ENCODE measurements at regions not wholly inside any gene's neighbourhood (a gene's known extent, or its start where the extent isn't known, plus 50 kb on each side); places are given as distances from the start of the nearest gene placed in this dataset.
"Not testable (repeated sequence)": the region's sequence is repeated elsewhere in the genome, so short reads cannot be mapped to it uniquely, and the experiment has no call there.

DNA sequence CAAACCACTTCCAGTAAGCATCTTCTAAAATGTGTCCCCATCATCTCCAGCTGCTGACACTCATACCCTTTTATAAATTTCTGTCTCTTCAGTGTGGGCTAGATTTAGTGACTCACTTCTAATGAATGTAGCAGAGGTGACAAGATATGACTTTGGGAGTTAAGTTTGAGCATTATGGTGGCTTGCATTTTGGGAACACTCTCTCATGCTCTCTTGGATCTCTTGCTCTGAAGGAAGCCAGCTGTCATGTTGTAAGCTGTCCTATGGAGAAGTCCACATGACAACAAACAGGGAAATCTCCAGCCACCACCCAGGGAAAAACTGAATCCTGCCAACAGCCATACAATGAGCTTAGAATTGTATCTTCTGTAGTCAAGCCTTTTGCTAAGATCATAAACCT is 691.3 kb upstream of the PCDH7 start:
- H3K27me3 ChIP-seq (ENCODE audit: control insufficient read depth in 2 of 2, insufficient read depth in 1 of 2, low read length in 1 of 2) = no peaks in the 10 kb centered on the region
- no peak for DNase-seq (ENCODE audit: low read depth in 6 of 9, low spot score in 9 of 9)
- H3K27ac ChIP-seq (ENCODE audit: low read depth in 1 of 2, low read length in 1 of 2) = no peak overlapping the region
- H3K4me3 ChIP-seq (ENCODE audit: low read length in 2 of 2) = no peak overlapping the region
- H3K9me3 ChIP-seq (ENCODE audit: control insufficient read depth in 2 of 2, insufficient read depth in 1 of 2, low read length in 1 of 2) = peaks cover 0 to 4% of the 10 kb centered on the region in 2 donors
- no peaks in the 10 kb centered on the region for H3K4me1 ChIP-seq (ENCODE audit: control insufficient read depth in 2 of 2, insufficient read depth in 2 of 2, low read length in 2 of 2)
- no peaks in the 10 kb centered on the region for H3K36me3 ChIP-seq (ENCODE audit: control insufficient read depth in 2 of 2, insufficient read depth in 2 of 2, low read length in 1 of 2)

DNA sequence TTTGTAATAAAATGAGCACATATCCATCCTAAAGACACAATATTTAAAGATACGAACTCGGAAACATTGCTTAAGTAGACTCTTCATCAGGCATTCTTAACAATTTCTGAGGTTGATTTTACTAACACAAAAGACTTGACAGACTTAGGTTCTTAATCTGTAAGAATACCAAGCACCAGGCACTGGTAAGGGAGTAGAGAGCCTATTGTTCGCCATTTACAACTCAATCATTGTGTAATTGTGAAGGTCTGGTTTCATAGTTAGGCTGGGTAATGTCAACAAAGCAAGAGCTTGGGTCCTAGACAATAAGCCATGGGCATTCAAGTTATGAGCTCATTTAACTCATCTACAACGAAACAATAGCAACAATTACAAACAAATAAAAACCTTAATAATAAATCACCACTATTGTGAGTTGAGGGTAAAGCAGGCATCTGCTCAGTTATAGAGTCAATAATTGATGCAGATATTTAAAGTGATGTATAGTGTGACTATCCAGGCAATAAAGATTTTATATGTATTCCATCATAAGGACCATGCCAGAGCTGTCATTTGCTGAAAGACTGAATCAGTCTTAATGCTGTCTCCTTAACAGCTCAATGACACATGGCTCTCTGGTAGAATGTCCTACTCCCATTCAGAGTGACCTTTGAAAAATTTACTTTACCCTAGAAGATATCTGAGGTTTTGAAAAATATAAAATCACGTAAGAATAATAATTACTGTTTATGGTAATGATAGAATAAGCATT is 664.0 kb upstream of the PCDH7 start:
- WGBS = 89% methylated on average over 5 of the region's 5 CpGs
- Histone ChIP-seq H3K4me3 (ENCODE audit: low read length in 2 of 2) (no peak overlapping the region), H3K4me1 (ENCODE audit: control insufficient read depth in 2 of 2, insufficient read depth in 2 of 2, low read length in 2 of 2) (no peaks in the 10 kb centered on the region), H3K36me3 (ENCODE audit: control insufficient read depth in 2 of 2, insufficient read depth in 2 of 2, low read length in 1 of 2) (no peaks in the 10 kb centered on the region), H3K27ac (ENCODE audit: low read depth in 1 of 2, low read length in 1 of 2) (no peak overlapping the region), H3K27me3 (ENCODE audit: control insufficient read depth in 2 of 2, insufficient read depth in 1 of 2, low read length in 1 of 2) (no peaks in the 10 kb centered on the region), H3K9me3 (ENCODE audit: control insufficient read depth in 2 of 2, insufficient read depth in 1 of 2, low read length in 1 of 2) (no peaks in the 10 kb centered on the region)
- DNase-seq (ENCODE audit: low read depth in 6 of 9, low spot score in 9 of 9) = no peak

DNA sequence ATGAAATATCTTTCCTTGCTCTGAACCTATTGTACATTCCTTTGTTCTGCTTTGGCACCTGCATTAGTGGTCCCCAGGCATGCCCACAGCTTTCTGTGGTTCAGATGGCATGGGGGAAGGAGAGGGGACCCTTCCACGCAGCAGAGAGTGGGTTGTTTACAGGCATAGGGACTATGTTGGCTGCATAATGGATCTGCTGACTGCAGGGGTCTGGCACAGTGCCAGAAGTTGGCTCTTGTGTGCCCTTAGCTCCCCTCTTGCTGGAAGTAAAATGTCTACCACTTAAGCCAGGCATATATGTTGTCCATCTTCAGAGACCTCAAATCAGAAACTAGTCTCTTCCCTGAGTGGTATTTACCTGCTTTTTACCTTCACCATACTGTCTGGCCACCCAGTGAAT is 651.9 kb upstream of the PCDH7 start:
- no peak for DNase-seq (ENCODE audit: low read depth in 6 of 9, low spot score in 9 of 9)
- H3K27me3 ChIP-seq (ENCODE audit: control insufficient read depth in 2 of 2, insufficient read depth in 1 of 2, low read length in 1 of 2) = no peaks in the 10 kb centered on the region
- WGBS = 64% methylated on average over 1 of the region's 1 CpG
- peaks cover 0 to 4% of the 10 kb centered on the region in 2 donors for H3K9me3 ChIP-seq (ENCODE audit: control insufficient read depth in 2 of 2, insufficient read depth in 1 of 2, low read length in 1 of 2)
- H3K4me3 ChIP-seq (ENCODE audit: low read length in 2 of 2) = no peak overlapping the region
- H3K27ac ChIP-seq (ENCODE audit: low read depth in 1 of 2, low read length in 1 of 2) = no peak overlapping the region
- no peaks in the 10 kb centered on the region for H3K4me1 ChIP-seq (ENCODE audit: control insufficient read depth in 2 of 2, insufficient read depth in 2 of 2, low read length in 2 of 2)
- H3K36me3 ChIP-seq (ENCODE audit: control insufficient read depth in 2 of 2, insufficient read depth in 2 of 2, low read length in 1 of 2) = no peaks in the 10 kb centered on the region

DNA sequence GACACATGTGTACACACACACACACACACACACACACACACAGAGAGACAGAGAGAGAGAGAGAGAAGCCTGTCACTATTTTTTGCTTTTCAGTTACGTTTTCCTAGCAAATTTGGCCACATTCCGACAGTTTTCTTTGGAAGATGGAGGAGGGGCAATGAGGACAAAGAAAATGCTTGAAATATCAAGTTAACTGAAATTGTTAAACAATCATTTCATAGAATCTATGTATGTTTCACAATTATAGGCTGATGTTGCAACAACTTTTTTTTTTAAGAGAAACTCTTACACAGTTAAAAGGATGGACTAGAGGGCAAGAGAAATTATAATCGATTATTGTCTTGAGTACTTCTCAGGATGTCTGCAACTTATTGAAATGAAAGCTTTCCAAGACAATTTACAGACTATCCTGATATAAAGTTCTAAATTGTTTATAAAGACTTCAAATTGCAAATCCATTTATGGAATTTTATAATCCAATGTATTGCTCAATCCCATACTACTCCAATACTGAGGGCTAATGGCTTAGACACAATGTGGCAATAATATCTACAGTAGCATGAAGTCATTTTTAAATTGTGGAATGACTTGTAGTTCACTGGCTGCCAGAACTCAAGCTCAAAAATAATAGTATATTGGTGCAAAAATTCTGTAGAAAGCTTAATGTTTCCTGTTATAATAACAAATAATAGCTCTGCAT is 647.0 kb upstream of the PCDH7 start:
- DNase-seq (ENCODE audit: low read depth in 6 of 9, low spot score in 9 of 9) = no peak
- Histone ChIP-seq H3K9me3 (ENCODE audit: control insufficient read depth in 2 of 2, insufficient read depth in 1 of 2, low read length in 1 of 2) (peaks cover 0 to 2% of the 10 kb centered on the region in 2 donors), H3K27me3 (ENCODE audit: control insufficient read depth in 2 of 2, insufficient read depth in 1 of 2, low read length in 1 of 2) (no peaks in the 10 kb centered on the region), H3K4me3 (ENCODE audit: low read length in 2 of 2) (no peak overlapping the region), H3K4me1 (ENCODE audit: control insufficient read depth in 2 of 2, insufficient read depth in 2 of 2, low read length in 2 of 2) (no peaks in the 10 kb centered on the region), H3K36me3 (ENCODE audit: control insufficient read depth in 2 of 2, insufficient read depth in 2 of 2, low read length in 1 of 2) (no peaks in the 10 kb centered on the region), H3K27ac (ENCODE audit: low read depth in 1 of 2, low read length in 1 of 2) (no peak overlapping the region)
- 90% methylated on average over 3 of the region's 3 CpGs for WGBS

DNA sequence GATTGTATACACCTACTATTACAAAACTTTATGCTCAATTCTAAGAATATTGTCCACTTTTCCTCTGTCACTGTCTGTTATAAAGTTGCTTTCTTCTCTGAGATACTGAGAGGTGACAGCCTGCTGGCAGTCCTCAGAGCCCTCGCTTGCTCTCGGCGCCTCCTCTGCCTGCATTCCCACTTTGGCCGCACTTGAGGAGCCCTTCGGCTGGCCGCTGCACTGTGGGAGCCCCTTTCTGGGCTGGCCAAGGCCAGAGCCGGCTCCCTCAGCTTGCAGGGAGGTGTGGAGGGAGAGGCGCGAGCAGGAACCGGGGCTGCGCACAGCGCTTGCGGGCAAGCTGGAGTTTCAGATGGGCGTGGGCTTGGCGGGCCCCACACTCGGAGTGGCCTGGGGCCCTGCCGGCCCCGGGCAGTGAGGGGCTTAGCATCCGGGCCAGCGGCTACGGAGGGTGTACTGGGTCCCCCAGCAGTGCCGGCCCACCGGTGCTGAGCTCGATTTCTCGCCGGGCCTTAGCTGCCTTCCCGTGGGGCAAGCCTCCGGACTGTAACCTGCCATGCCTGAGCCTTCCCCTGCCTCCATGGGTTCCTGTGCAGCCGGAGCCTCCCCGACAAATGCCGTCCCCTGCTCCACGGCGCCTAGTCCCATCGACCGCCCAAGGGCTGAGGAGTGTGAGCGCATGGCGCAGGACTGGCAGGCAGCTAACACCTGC is 627.6 kb upstream of the PCDH7 start:
- H3K9me3 ChIP-seq (ENCODE audit: control insufficient read depth in 2 of 2, insufficient read depth in 1 of 2, low read length in 1 of 2) = peaks cover 0 to 13% of the 10 kb centered on the region in 2 donors
- DNase-seq (ENCODE audit: low read depth in 6 of 9, low spot score in 9 of 9); H3K27ac ChIP-seq (ENCODE audit: low read depth in 1 of 2, low read length in 1 of 2); H3K4me1 ChIP-seq (ENCODE audit: control insufficient read depth in 2 of 2, insufficient read depth in 2 of 2, low read length in 2 of 2); H3K36me3 ChIP-seq (ENCODE audit: control insufficient read depth in 2 of 2, insufficient read depth in 2 of 2, low read length in 1 of 2); H3K27me3 ChIP-seq (ENCODE audit: control insufficient read depth in 2 of 2, insufficient read depth in 1 of 2, low read length in 1 of 2); H3K4me3 ChIP-seq (ENCODE audit: low read length in 2 of 2): not testable (repeated sequence)
- WGBS = 98% methylated on average over 37 of the region's 37 CpGs

DNA sequence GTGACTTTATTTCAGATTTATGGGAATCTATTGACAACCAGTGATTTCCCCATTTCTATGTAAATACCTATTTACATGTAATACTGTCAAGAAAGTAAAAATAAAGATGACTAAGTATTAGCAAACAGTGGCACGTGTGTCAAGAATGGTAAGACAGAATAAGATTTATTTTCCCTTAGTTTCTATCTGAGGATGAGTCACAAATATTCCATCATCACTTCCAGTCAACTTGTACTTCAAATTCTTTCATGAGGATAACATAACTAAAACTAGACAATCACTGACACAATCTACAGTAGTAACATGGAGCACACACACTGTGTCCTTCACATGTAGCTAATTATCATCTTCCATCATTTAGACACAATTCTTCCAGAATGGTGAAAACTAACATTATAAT is 625.3 kb upstream of the PCDH7 start:
- no peak overlapping the region for H3K4me3 ChIP-seq (ENCODE audit: low read length in 2 of 2)
- H3K27me3 ChIP-seq (ENCODE audit: control insufficient read depth in 2 of 2, insufficient read depth in 1 of 2, low read length in 1 of 2) = no peaks in the 10 kb centered on the region
- no peaks in the 10 kb centered on the region for H3K4me1 ChIP-seq (ENCODE audit: control insufficient read depth in 2 of 2, insufficient read depth in 2 of 2, low read length in 2 of 2)
- no peak overlapping the region for H3K27ac ChIP-seq (ENCODE audit: low read depth in 1 of 2, low read length in 1 of 2)
- no peak for DNase-seq (ENCODE audit: low read depth in 6 of 9, low spot score in 9 of 9)
- H3K9me3 ChIP-seq (ENCODE audit: control insufficient read depth in 2 of 2, insufficient read depth in 1 of 2, low read length in 1 of 2) = peaks cover 0 to 13% of the 10 kb centered on the region in 2 donors
- 92% methylated on average over 1 of the region's 1 CpG for WGBS
- no peaks in the 10 kb centered on the region for H3K36me3 ChIP-seq (ENCODE audit: control insufficient read depth in 2 of 2, insufficient read depth in 2 of 2, low read length in 1 of 2)

DNA sequence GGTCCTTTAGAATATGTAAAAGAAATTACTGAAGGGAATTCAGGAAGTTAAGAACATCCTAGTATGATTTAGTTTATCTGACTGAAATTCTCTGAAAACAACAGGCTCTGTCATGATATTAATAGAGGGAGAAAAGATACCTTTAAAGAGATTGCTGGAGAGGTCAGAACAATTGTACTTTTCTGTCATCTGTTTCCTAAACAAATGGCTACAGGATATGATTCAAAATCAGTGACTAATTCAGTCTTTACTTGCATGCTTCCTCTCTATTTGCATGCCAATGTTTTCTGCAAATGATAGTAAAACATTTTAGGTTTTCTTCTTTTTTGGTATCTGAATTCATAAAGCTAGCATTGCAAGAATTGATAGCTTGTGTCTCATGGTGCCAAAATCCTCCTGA is 616.7 kb upstream of the PCDH7 start:
- no peaks in the 10 kb centered on the region for H3K36me3 ChIP-seq (ENCODE audit: control insufficient read depth in 2 of 2, insufficient read depth in 2 of 2, low read length in 1 of 2)
- H3K27me3 ChIP-seq (ENCODE audit: control insufficient read depth in 2 of 2, insufficient read depth in 1 of 2, low read length in 1 of 2) = no peaks in the 10 kb centered on the region
- no peak for DNase-seq (ENCODE audit: low read depth in 6 of 9, low spot score in 9 of 9)
- H3K4me1 ChIP-seq (ENCODE audit: control insufficient read depth in 2 of 2, insufficient read depth in 2 of 2, low read length in 2 of 2) = no peaks in the 10 kb centered on the region
- H3K27ac ChIP-seq (ENCODE audit: low read depth in 1 of 2, low read length in 1 of 2) = no peak overlapping the region
- no peaks in the 10 kb centered on the region for H3K9me3 ChIP-seq (ENCODE audit: control insufficient read depth in 2 of 2, insufficient read depth in 1 of 2, low read length in 1 of 2)
- H3K4me3 ChIP-seq (ENCODE audit: low read length in 2 of 2) = no peak overlapping the region

DNA sequence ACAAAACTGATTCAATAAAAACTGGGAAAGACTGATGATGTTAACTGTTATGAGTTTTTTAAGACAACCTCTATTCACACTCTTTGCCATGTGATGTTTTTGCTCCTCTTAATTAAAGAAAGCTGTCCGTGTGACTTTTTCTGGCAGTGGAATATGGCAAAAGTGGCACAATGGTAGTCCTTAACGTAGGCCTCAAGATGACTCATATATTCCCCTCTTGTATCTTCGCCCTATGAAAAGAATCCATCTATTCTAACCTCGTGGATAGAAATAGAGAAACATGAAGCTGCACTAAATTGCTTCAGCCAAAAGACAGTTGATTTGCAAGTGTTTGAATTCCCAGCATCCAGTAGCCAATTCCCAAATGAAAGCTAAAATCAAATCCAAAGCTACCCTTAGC is 603.8 kb upstream of the PCDH7 start:
- H3K27me3 ChIP-seq (ENCODE audit: control insufficient read depth in 2 of 2, insufficient read depth in 1 of 2, low read length in 1 of 2) = no peaks in the 10 kb centered on the region
- DNase-seq (ENCODE audit: low read depth in 6 of 9, low spot score in 9 of 9) = no peak
- H3K27ac ChIP-seq (ENCODE audit: low read depth in 1 of 2, low read length in 1 of 2) = no peak overlapping the region
- H3K9me3 ChIP-seq (ENCODE audit: control insufficient read depth in 2 of 2, insufficient read depth in 1 of 2, low read length in 1 of 2) = no peaks in the 10 kb centered on the region
- 89% methylated on average over 4 of the region's 4 CpGs for WGBS
- H3K4me3 ChIP-seq (ENCODE audit: low read length in 2 of 2) = no peak overlapping the region
- H3K36me3 ChIP-seq (ENCODE audit: control insufficient read depth in 2 of 2, insufficient read depth in 2 of 2, low read length in 1 of 2) = no peaks in the 10 kb centered on the region
- no peaks in the 10 kb centered on the region for H3K4me1 ChIP-seq (ENCODE audit: control insufficient read depth in 2 of 2, insufficient read depth in 2 of 2, low read length in 2 of 2)

DNA sequence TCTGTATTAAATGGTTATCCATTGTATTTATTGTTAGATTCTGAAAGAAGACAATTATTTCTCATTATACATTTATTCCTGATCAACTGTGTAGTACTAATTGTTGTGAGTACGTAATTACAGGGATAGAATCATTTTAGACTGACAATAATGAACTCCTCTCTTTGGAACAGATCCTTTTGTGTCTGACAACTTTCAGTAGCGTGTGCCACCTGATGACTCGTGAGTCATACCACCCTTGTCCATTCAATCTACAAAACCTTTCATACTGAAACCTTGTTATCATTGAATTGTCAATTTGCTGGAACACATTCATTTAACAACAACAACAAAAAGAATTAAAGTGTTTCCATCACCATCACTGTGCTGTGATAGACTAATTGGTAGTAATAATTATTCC is 602.7 kb upstream of the PCDH7 start:
- H3K27ac ChIP-seq (ENCODE audit: low read depth in 1 of 2, low read length in 1 of 2) = no peak overlapping the region
- H3K4me3 ChIP-seq (ENCODE audit: low read length in 2 of 2) = no peak overlapping the region
- no peaks in the 10 kb centered on the region for H3K27me3 ChIP-seq (ENCODE audit: control insufficient read depth in 2 of 2, insufficient read depth in 1 of 2, low read length in 1 of 2)
- no peaks in the 10 kb centered on the region for H3K36me3 ChIP-seq (ENCODE audit: control insufficient read depth in 2 of 2, insufficient read depth in 2 of 2, low read length in 1 of 2)
- H3K9me3 ChIP-seq (ENCODE audit: control insufficient read depth in 2 of 2, insufficient read depth in 1 of 2, low read length in 1 of 2) = no peaks in the 10 kb centered on the region
- H3K4me1 ChIP-seq (ENCODE audit: control insufficient read depth in 2 of 2, insufficient read depth in 2 of 2, low read length in 2 of 2) = no peaks in the 10 kb centered on the region
- WGBS = 92% methylated on average over 3 of the region's 3 CpGs
- no peak for DNase-seq (ENCODE audit: low read depth in 6 of 9, low spot score in 9 of 9)
